GM12875 (cell line): ENCODE measurements at regions not wholly inside any gene's neighbourhood (a gene's known extent, or its start where the extent isn't known, plus 50 kb on each side); places are given as distances from the start of the nearest gene placed in this dataset.
"Not testable (repeated sequence)": the region's sequence is repeated elsewhere in the genome, so short reads cannot be mapped to it uniquely, and the experiment has no call there.

Experiments
- H3K4me3 ChIP-seq: one replicate; pipeline ENCODE4 v1.5.1; 2011; ENCODE audit warnings: low read depth, low read length, control low read depth
- TF ChIP-seq, protein P1 (sequence below): IDR thresholded peaks from 2 replicates; pipeline ENCODE4 v1.5.1; 2011; ENCODE audit warnings: low read depth, mild to moderate bottlenecking, control low read depth, inconsistent platforms, low read length, moderate library complexity, borderline replicate concordance; ENCODE audit not compliant: insufficient read depth

- TF ChIP-seq, protein P1, sequence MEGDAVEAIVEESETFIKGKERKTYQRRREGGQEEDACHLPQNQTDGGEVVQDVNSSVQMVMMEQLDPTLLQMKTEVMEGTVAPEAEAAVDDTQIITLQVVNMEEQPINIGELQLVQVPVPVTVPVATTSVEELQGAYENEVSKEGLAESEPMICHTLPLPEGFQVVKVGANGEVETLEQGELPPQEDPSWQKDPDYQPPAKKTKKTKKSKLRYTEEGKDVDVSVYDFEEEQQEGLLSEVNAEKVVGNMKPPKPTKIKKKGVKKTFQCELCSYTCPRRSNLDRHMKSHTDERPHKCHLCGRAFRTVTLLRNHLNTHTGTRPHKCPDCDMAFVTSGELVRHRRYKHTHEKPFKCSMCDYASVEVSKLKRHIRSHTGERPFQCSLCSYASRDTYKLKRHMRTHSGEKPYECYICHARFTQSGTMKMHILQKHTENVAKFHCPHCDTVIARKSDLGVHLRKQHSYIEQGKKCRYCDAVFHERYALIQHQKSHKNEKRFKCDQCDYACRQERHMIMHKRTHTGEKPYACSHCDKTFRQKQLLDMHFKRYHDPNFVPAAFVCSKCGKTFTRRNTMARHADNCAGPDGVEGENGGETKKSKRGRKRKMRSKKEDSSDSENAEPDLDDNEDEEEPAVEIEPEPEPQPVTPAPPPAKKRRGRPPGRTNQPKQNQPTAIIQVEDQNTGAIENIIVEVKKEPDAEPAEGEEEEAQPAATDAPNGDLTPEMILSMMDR: no peak
- H3K4me3 ChIP-seq: no peak overlapping the region
Measured at GRCh38 chr1:88562991-88563390, 121.1 kb upstream of the PKN2 start.

GRCh38 chr1:88566615-88567387 lies 117.3 kb upstream of the PKN2 start:
- H3K4me3 ChIP-seq: no peak overlapping the region

GRCh38 chr1:88571506-88571905 lies 112.6 kb upstream of the PKN2 start:
- TF ChIP-seq, protein P1: no peak
- no peak overlapping the region for H3K4me3 ChIP-seq

More at GRCh38 chr1:88566615-88567387, 117.3 kb upstream of the PKN2 start:
- TF ChIP-seq, protein P1: no peak

GRCh38 chr1:88579598-88579997 lies 104.5 kb upstream of the PKN2 start:
- no peak overlapping the region for H3K4me3 ChIP-seq
- TF ChIP-seq, protein P1: no peak

GRCh38 chr1:88581703-88582102 lies 102.4 kb upstream of the PKN2 start:
- no peak overlapping the region for H3K4me3 ChIP-seq
- TF ChIP-seq, protein P1: no peak

DNA sequence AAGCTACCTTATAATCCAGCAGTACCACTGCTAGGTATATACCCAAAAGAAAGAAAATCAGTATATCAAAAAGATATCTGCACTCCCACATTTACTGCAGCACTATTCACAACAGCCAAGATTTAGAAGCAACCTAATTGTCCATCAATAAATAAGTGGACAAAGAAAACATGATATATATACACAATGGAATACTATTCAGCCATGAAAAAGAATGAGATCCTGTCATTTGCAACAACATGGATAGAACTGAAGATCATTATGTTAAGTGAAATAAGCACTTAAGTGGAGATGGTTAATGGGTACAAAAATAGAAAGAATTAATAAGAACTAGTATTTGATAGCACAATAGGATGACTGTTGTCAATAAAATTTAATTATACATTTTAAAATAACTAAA lies 90.7 kb upstream of the PKN2 start:
- no peak overlapping the region for H3K4me3 ChIP-seq
- TF ChIP-seq, protein P1: no peak

DNA sequence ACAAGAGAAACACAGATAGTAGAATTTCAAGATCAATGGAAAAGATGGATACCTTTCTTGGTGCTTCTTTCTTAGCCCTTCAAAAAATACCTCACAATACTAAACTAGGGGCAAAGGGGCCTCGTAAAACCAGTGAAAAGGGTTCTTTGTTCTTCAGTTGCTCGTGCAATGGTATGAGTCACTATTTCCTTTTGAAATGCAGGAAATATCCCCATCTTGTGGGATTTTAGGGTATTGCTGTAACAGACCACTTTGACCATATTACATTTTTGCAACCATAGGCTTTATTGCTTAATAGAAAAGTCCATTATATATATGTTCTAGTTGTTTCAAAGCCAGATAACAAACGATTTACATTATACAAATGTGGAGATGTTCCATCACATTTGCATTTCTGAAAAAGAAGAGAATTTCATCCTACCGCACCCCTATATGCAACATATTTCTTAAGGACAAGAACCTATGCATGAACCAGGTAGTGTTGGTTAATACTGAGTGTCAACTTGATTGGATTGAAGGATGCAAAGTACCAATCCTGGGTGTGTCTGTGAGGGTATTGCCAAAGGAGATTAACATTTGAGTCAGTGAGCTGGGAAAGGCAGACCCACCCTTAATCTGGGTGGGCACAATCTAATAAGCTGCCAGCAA lies 88.6 kb upstream of the PKN2 start:
- TF ChIP-seq, protein P1: 0 out of 2 replicates have a peak, but pooled peaks have one; percentile 32
- no peak overlapping the region for H3K4me3 ChIP-seq

GRCh38 chr1:88597973-88598372 lies 86.1 kb upstream of the PKN2 start:
- H3K4me3 ChIP-seq: not testable (repeated sequence)
